ENCODE measurements at regions not wholly inside any gene's neighbourhood (a gene's known extent, or its start where the extent isn't known, plus 50 kb on each side); places are given as distances from the start of the nearest gene placed in this dataset.
"Not testable (repeated sequence)": the region's sequence is repeated elsewhere in the genome, so short reads cannot be mapped to it uniquely, and the experiment has no call there.

- DNase-seq (ENCODE audit: low read depth, low spot score): no peak
Measured at GRCh38 chr4:38332699-38333098, 331.3 kb upstream of the KLF3 start.

DNA sequence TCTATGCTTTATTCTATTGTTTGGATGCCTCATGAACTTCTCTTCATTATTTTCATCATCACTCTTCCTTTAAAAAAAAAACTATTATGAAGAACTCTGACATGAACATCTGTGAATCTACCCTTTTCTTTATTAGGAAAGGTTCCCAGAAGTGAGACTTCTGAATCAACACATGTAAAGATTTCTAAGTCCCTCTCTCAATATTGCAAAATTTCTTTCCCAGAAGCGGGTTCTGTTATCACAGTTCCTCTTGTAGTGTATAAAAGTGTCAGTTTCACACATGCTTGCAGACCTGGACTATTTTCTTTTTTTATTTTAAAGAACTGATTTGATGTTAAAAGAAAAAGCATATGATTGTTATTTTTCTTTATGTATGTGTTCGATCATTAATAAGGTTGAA is 330.8 kb upstream of the KLF3 start:
- DNase-seq (ENCODE audit: low read depth, low spot score): no peak

GRCh38 chr4:38334791-38335190 is 329.2 kb upstream of the KLF3 start:
- no peak for DNase-seq (ENCODE audit: low read depth, low spot score)

DNA sequence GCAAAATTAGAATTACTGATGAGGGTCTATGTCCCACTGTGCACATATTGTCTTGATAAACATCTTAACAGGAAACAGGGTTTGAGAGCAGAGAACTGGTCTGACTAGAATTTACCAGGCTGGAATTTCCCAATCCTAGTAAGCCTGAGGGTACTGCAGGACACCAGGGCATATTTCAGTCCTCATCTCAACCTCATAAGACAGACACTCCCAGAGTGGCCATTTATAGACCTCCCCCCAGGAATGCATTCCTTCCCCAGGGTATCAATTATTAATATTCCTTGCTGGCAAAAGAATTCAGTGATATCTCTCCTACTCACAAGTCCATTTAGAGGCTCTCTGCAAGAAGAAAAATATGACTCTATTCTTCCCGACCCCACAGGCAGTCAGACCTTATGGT is 325.1 kb upstream of the KLF3 start:
- DNase-seq (ENCODE audit: low read depth, low spot score): not testable (repeated sequence)

DNA sequence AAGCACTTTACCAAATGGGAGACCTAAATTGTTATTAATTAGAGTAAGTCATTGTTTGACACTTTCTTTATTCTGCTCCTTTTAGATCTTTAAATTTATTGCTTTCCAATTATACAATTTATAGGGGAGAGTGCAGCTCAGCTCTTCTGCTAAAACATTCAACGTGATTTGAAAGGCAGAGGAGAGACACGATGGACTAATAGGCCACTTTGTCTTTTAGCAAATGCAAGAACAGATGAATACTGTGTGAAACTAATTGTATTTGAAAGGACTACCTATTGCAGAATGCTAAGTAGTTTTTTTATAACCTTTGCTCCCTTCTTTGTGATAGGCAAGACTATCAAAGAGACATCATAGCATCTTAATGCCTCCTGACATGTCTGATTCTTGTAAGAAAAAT is 320.4 kb upstream of the KLF3 start:
- DNase-seq (ENCODE audit: low read depth, low spot score): no peak

DNA sequence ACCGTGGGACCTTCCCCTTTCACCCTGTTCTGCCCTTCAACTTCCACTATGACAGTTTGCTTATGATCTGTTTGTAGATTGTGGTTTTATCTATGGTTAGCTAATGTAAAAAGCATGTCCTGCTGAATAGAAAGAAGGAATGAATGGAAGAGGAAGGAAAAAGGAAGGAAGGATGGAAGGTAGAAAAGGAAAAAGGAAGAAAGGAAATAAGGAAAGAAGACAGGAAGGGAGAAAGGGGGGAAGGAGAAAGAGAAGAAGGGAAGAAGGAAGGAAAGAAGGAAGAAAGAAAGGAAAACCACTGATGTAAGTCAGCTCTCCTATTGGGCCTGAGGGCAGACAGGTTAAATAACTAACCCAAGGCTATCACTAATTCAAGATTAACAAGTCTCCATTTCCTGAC is 319.1 kb upstream of the KLF3 start:
- DNase-seq (ENCODE audit: low read depth, low spot score): no peak

DNA sequence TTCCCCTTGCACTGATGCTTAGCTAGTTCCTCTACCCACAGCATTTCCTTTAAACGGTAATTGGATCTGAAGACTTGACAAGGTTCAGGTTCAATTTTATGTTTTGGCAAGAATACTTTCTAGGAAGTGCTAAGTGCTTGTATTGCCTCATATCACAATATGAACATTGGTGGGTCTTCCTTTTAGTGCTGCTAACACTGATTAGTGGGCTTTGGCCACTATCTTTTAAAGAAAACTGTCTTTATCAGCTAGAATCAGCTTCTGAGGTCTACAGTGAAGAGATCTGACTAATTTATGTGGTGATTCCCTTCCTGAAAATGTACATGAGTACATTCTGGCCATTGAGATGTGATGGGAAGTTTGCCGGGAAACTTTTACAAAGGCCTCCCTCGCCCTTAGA is 316.7 kb upstream of the KLF3 start:
- no peak for DNase-seq (ENCODE audit: low read depth, low spot score)

GRCh38 chr4:38354421-38354820 is 309.6 kb upstream of the KLF3 start:
- DNase-seq (ENCODE audit: low read depth, low spot score): no peak

- DNase-seq (ENCODE audit: low read depth, low spot score): no peak
Measured at GRCh38 chr4:38354872-38355271, 309.1 kb upstream of the KLF3 start.

- DNase-seq (ENCODE audit: low read depth, low spot score): no peak
Measured at GRCh38 chr4:38356686-38357085, 307.3 kb upstream of the KLF3 start.

- no peak for DNase-seq (ENCODE audit: low read depth, low spot score)
Measured at GRCh38 chr4:38357546-38357945, 306.5 kb upstream of the KLF3 start.

DNA sequence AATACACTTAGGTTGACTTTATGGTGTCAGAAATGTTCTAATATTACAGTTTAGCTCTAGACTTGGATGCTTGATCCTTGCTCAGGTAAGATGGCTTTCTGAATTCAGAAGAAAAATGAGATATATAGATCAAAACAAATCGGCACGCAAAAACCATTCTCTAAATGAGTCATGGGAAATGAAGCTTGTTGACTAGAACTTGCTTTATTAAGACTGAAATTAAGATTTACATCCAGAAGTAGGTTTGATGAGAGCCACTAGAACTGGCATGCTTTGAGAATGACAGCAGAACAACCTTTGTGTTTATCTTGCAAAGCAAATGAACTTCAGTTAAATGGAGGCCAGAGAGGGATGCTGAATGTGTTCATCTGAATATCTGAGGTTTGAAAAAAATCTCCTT is 304.9 kb upstream of the KLF3 start:
- no peak for DNase-seq (ENCODE audit: low read depth, low spot score)

- no peak for DNase-seq (ENCODE audit: low read depth, low spot score)
Measured at GRCh38 chr4:38360201-38360600, 303.8 kb upstream of the KLF3 start.

GRCh38 chr4:38364383-38364963 is 299.5 kb upstream of the KLF3 start:
- no peak for DNase-seq (ENCODE audit: low read depth, low spot score)

GRCh38 chr4:38365261-38365660 is 298.7 kb upstream of the KLF3 start:
- DNase-seq (ENCODE audit: low read depth, low spot score): no peak

- no peak for DNase-seq (ENCODE audit: low read depth, low spot score)
Measured at GRCh38 chr4:38365748-38366310, 298.2 kb upstream of the KLF3 start.

DNA sequence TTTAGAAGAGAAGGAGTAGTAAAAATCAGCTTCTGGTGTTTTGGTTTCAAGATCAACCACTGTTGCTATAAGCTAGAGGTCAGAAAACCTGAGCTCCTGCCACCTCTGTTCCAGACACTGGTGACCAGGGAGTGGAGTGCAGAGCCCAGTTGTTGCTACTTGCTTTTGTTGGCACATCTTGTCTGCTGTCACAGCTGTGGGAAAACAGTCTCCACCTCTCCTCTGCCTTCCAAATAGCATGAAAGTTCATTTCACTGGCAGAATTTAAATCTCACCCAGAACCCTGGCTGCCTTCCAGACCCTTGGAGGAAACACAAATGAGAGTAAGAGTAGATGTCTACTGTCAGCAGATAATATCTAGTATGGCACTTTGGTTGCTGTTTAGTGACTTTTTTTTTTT is 297.5 kb upstream of the KLF3 start:
- DNase-seq (ENCODE audit: low read depth, low spot score): no peak

GRCh38 chr4:38366997-38367396 is 297.0 kb upstream of the KLF3 start:
- no peak for DNase-seq (ENCODE audit: low read depth, low spot score)

DNA sequence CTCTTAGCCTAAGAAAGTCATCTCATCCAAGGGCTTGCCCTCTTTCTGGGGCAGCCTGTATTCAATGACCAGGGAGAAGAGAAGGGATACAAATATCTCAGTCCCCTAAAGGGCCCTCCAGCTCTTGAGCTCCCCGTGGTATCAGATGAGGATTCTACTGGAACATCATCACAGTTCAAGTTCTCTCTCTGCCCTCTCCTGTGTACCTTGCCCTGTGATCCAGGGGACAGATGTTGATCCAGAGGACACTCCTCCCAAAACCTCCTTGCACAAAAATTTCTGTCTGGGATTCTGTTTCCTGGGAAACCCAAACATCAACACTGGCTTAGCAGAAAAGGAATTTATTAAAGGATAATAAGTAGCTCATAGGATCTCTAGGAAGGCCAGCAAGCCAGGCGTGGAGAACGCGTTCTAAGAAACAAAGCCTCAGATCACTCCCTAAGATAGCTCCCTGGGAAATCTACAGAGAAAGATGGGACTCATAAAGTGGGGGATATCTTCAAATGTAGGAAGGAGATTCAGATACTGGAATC is 296.3 kb upstream of the KLF3 start:
- DNase-seq (ENCODE audit: low read depth, low spot score): no peak

DNA sequence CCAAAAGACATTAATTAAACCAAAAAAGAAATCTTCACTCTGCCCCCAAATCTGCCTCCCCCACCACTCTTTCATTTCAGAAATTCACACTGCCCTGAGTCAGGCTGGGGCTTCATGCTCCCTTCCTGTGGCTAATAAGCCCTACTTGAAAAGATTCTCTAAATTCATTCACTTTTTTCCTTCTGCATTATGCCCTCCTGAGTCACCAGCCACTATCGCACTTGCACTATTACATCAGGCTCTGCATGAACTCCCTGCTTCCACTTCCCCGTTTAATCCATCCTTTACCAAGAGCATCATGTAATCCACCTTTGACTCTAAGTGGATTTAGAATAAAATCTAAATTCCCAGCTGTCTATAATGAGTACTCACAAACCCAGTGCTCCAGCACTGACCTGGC is 295.4 kb upstream of the KLF3 start:
- DNase-seq (ENCODE audit: low read depth, low spot score): no peak

DNA sequence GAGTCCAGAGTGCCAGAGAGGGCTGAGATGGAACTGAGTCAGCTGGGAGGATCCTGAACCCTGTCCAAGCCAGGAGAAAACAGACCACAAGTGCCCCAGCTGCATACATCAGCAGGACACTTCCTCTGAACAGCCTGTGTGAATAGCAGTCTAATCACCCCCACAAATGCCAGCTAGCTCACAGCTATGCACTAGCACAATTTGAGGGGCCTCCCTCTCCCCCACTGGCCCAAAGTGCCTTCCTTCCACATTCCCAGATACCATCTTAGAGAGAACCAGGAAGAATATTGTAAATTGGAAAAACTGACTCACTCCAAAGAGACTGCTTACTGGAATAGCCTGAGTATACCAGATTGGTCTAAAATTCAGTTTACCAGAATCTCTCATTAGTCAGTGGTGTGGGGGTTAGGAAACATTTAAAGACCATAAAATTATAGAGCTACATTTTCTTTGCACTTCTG is 292.6 kb upstream of the KLF3 start:
- no peak for DNase-seq (ENCODE audit: low read depth, low spot score)

DNA sequence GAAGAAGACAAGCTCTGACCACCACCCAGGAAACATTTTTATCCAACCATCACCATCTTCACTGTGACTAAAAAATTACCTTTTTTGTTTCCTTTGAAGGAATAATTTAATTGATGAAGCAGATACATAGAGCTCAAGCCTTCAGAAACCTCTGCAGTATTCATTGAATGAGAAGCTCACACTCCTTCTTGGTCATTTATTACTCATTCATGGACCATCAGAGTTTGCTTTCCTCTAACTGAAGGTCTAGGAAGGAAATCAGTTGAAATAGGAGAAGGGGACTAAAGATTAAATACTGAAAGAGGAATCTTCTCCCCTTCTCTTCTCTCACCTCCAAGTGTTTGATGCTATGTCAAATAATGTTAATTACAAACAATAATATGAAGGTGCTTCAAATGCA is 290.6 kb upstream of the KLF3 start:
- no peak for DNase-seq (ENCODE audit: low read depth, low spot score)

- DNase-seq (ENCODE audit: low read depth, low spot score): no peak
Measured at GRCh38 chr4:38377195-38377594, 286.8 kb upstream of the KLF3 start.

DNA sequence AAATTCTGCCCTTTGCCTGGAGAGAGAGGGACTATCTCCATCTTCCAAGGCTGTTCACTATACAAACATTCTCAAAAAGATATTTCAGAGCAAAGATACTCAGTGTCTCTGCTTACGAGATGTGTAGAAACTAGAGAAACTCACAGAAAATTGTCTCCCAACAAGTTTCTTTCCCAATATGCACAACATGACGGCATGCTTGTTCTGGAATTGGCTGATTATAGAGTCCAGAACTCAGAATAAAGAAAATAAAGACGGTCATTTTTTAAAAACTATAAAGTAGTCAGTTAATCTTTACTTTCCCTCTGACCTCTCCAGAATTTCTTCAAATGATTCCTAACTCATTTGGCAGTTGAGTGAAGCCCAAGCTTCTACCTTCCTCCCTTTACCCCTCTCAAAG is 285.5 kb upstream of the KLF3 start:
- no peak for DNase-seq (ENCODE audit: low read depth, low spot score)

All from activated naive CD8-positive, alpha-beta T cell treated with anti-CD3 and anti-CD28 coated beads, Interleukin-2, amount 50 U/mL, for 16 hours (primary cell).